DND-41 (cell line): ENCODE measurements at regions not wholly inside any gene's neighbourhood (a gene's known extent, or its start where the extent isn't known, plus 50 kb on each side); places are given as distances from the start of the nearest gene placed in this dataset.

Experiments
- ATAC-seq: fragments of 200-7000 bp; cut with Tn5 transposase; 3 replicates; pipeline ENCODE4 v1.9.1; 2021; ENCODE audit warnings: low read depth; ENCODE audit not compliant: insufficient read depth
- DNase-seq: peaks from one replicate; pipeline ENCODE4 v3.0.0-alpha.2; 2020
- H2AFZ ChIP-seq: 2 replicates; pipeline ENCODE4 v1.6.0; 2012; ENCODE audit warnings: low read depth, low read length
- H3K27ac ChIP-seq: 2 replicates; pipeline ENCODE4 v1.5.1; 2012; ENCODE audit warnings: low read length, inconsistent platforms
- H3K27me3 ChIP-seq: fragments of 200-600 bp; sonication (generic); 2 replicates; pipeline ENCODE4 v1.6.0; 2012; ENCODE audit warnings: low read length, mild to moderate bottlenecking, inconsistent platforms; ENCODE audit not compliant: insufficient read depth, poor library complexity
- H3K36me3 ChIP-seq: 2 replicates; pipeline ENCODE4 v1.5.1; 2012; ENCODE audit warnings: low read length, inconsistent platforms; ENCODE audit not compliant: insufficient read depth
- H3K4me1 ChIP-seq: 2 replicates; pipeline ENCODE4 v1.5.1; 2012; ENCODE audit warnings: mild to moderate bottlenecking, low read length; ENCODE audit not compliant: insufficient read depth
- H3K4me2 ChIP-seq: 2 replicates; pipeline ENCODE4 v1.6.0; 2012; ENCODE audit warnings: mild to moderate bottlenecking, moderate library complexity, low read length, inconsistent platforms; ENCODE audit not compliant: insufficient read depth
- H3K4me3 ChIP-seq, 2 experiments: fragments of 200-600 bp in 1 of 2; shearing (Covaris generic) in 1 of 2; 2 replicates each; pipeline ENCODE4 v1.5.1; 2012 to 2016; ENCODE audit warnings: inconsistent platforms in 2 of 2, low read length in 2 of 2, mild to moderate bottlenecking in 2 of 2, low read depth in 1 of 2, moderate library complexity in 1 of 2
- H3K79me2 ChIP-seq: 2 replicates; pipeline ENCODE4 v1.6.0; 2012; ENCODE audit warnings: low read length, inconsistent platforms; ENCODE audit not compliant: insufficient read depth
- H3K9ac ChIP-seq: 2 replicates; pipeline ENCODE4 v1.6.0; 2012; ENCODE audit warnings: low read depth, mild to moderate bottlenecking, inconsistent platforms, low read length, moderate library complexity
- H3K9me3 ChIP-seq: 2 replicates; pipeline ENCODE4 v1.5.1; 2012; ENCODE audit warnings: low read length, moderate library complexity, mild to moderate bottlenecking, inconsistent platforms; ENCODE audit not compliant: insufficient read depth, severe bottlenecking
- H4K20me1 ChIP-seq: 2 replicates; pipeline ENCODE4 v1.6.0; 2012; ENCODE audit warnings: low read length; ENCODE audit not compliant: insufficient read depth
- EZH2 ChIP-seq: IDR thresholded peaks from 3 replicates; pipeline ENCODE4 v1.6.1; 2012; ENCODE audit warnings: borderline replicate concordance, low read depth, mild to moderate bottlenecking, moderate library complexity, low read length, inconsistent platforms; ENCODE audit not compliant: severe bottlenecking
- TF ChIP-seq, protein P1 (sequence below): IDR thresholded peaks from 2 replicates; pipeline ENCODE4 v1.5.1; 2012; ENCODE audit warnings: borderline replicate concordance, low read length, moderate library complexity, mild to moderate bottlenecking; ENCODE audit not compliant: poor library complexity, severe bottlenecking; ENCODE audit errors: extremely low read depth

DNA sequence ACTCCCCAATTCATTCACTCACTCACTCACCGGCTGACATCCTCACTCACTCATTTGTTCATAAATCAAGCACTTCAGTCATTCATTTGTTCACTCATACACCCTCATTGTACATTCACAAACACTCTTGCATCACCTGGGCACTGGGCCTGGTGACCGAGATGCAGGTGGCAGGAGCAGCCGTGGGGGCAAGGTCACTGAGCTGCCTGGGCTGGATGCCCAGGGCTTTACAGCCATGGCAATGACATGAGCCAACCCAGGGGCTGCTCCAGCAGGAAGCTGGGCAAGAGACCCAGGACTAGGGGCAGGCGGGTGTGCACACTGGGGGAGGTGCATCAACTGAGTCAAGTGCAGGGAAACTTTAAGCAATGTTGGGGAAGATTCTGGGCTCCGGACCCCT, 113.6 kb upstream of the IGSF21 start:
- no peak overlapping the region for H2AFZ ChIP-seq
- H3K79me2 ChIP-seq, result no peaks in the 10 kb centered on the region
- H3K36me3 ChIP-seq, result no peaks in the 10 kb centered on the region
- no peaks in the 10 kb centered on the region for H3K27me3 ChIP-seq
- TF ChIP-seq, protein P1, sequence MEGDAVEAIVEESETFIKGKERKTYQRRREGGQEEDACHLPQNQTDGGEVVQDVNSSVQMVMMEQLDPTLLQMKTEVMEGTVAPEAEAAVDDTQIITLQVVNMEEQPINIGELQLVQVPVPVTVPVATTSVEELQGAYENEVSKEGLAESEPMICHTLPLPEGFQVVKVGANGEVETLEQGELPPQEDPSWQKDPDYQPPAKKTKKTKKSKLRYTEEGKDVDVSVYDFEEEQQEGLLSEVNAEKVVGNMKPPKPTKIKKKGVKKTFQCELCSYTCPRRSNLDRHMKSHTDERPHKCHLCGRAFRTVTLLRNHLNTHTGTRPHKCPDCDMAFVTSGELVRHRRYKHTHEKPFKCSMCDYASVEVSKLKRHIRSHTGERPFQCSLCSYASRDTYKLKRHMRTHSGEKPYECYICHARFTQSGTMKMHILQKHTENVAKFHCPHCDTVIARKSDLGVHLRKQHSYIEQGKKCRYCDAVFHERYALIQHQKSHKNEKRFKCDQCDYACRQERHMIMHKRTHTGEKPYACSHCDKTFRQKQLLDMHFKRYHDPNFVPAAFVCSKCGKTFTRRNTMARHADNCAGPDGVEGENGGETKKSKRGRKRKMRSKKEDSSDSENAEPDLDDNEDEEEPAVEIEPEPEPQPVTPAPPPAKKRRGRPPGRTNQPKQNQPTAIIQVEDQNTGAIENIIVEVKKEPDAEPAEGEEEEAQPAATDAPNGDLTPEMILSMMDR, result no peak
- TF ChIP-seq EZH2, result no peak
- no peaks in the 10 kb centered on the region for H4K20me1 ChIP-seq
- H3K9ac ChIP-seq, result no peak overlapping the region
- no peak for ATAC-seq
- H3K4me2 ChIP-seq, result no peak overlapping the region
- no peaks in the 10 kb centered on the region for H3K9me3 ChIP-seq
- DNase-seq, result no peak
- no peak overlapping the region for H3K27ac ChIP-seq
- H3K4me1 ChIP-seq, result no peaks in the 10 kb centered on the region
- no peak overlapping the region for H3K4me3 ChIP-seq

DNA sequence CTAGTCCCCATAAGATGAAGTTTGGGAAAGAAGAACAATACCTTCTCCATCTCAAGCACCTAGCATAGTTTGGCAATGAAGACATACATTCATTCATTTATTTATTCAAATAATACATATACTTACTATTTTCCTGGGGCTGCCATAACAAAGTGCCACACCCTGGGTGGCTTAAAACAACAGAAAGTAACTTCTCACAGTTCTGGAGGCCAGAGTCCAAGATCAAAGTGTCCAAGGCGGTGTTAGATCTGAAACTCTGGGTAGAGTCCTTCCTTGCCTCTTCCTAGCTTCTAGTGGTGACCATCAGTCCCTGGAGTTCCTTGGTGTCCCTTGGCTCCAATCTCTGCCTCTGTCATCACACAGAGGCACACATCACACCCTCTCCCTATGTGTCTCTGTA, 112.1 kb upstream of the IGSF21 start:
- DNase-seq, result no peak
- H3K79me2 ChIP-seq, result no peaks in the 10 kb centered on the region
- no peak overlapping the region for H2AFZ ChIP-seq
- no peak for TF ChIP-seq EZH2
- TF ChIP-seq, protein P1, result no peak
- H3K36me3 ChIP-seq, result no peaks in the 10 kb centered on the region
- no peak overlapping the region for H3K9ac ChIP-seq
- no peaks in the 10 kb centered on the region for H3K9me3 ChIP-seq
- H3K27ac ChIP-seq, result no peak overlapping the region
- no peak for ATAC-seq
- H3K27me3 ChIP-seq, result no peaks in the 10 kb centered on the region
- no peak overlapping the region for H3K4me2 ChIP-seq
- H4K20me1 ChIP-seq, result no peaks in the 10 kb centered on the region
- H3K4me1 ChIP-seq, result no peaks in the 10 kb centered on the region
- H3K4me3 ChIP-seq, result no peak overlapping the region

DNA sequence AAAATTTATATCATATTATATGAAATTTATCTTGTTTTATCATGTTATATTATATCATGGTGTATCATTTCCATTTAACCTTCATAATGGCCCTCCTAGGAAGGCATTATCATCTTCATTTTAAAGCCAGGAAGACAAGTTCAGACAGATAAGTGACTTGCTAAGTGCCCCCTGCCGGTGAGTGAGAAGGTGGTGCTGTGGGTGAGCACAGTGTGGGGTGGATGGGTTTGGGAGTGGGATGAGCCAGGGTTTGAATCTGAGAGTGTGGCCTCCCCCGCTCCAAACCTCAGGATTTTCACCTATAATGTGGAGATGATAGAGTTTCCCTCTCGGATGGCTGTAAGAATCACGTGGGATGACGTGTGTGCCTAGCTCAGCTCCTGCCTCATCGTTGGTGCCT, 108.7 kb upstream of the IGSF21 start:
- Histone ChIP-seq H3K4me3 (no peak overlapping the region), H3K27me3 (no peaks in the 10 kb centered on the region), H2AFZ (no peak overlapping the region), H3K36me3 (no peaks in the 10 kb centered on the region), H3K9ac (no peak overlapping the region), H4K20me1 (no peaks in the 10 kb centered on the region), H3K9me3 (no peaks in the 10 kb centered on the region), H3K4me1 (no peaks in the 10 kb centered on the region), H3K27ac (no peak overlapping the region), H3K79me2 (no peaks in the 10 kb centered on the region), H3K4me2 (no peak overlapping the region)
- DNase-seq (no peak), ATAC-seq (no peak)
- TF ChIP-seq EZH2, result no peak
- TF ChIP-seq, protein P1, result no peak

DNA sequence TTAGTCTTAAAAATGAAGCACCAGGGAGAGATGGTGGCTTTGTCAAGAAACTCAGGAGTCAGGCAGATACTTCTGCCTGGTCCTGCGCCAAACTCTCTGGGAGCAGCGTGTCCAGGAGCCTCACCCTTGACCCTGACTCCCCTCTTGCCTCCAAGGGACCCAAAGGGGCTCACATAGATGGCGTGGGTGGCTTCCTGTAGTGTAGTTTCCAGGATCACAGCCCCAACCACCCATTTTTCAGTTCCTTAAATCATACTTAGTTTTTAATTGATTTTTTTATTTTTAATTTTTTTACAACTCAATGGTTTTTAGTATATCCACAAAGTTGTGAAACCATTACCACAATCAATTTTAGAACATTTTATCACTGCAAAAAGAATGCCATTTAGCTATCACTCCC, 107.7 kb upstream of the IGSF21 start:
- H2AFZ ChIP-seq, result no peak overlapping the region
- no peak overlapping the region for H3K4me2 ChIP-seq
- H3K36me3 ChIP-seq, result no peaks in the 10 kb centered on the region
- no peak overlapping the region for H3K9ac ChIP-seq
- H4K20me1 ChIP-seq, result peaks cover 2% of the 10 kb centered on the region; the same call in 1 of the 2 replicates
- no peak overlapping the region for H3K4me3 ChIP-seq
- H3K4me1 ChIP-seq, result no peaks in the 10 kb centered on the region
- DNase-seq (no peak), ATAC-seq (no peak)
- no peak overlapping the region for H3K27ac ChIP-seq
- no peak for TF ChIP-seq EZH2
- TF ChIP-seq, protein P1, result no peak
- H3K27me3 ChIP-seq, result peaks cover 2% of the 10 kb centered on the region
- no peaks in the 10 kb centered on the region for H3K79me2 ChIP-seq
- no peaks in the 10 kb centered on the region for H3K9me3 ChIP-seq
